ENCODE measurements at regions not wholly inside any gene's neighbourhood (a gene's known extent, or its start where the extent isn't known, plus 50 kb on each side); places are given as distances from the start of the nearest gene placed in this dataset.

- H3K27me3 ChIP-seq = no peaks in the 10 kb centered on the region
- H3K27ac ChIP-seq = no peak overlapping the region
- TF ChIP-seq POLR2A (IDR thresholded peaks at IDR 0.05) (no peak), CTCF (IDR thresholded peaks at IDR 0.05) (no peak)
- no peaks in the 10 kb centered on the region for H3K9me3 ChIP-seq
- intact Hi-C loops (cut with DNase I) = loop anchor here in 2 of 10 donors (10.0 kb wide), 2 partner anchors 379 to 759 kb away; no protein-coding TSS in a partner anchor
- ATAC-seq (no peak), DNase-seq (no peak)
- no peaks in the 10 kb centered on the region for H3K36me3 ChIP-seq
- no peak overlapping the region for H3K4me3 ChIP-seq
- H3K4me1 ChIP-seq = peaks cover 0 to 28% (median 8%) of the 10 kb centered on the region in 12 donors
- WGBS, 4 donors = 93 to 98% (median 95%) methylated on average over 1 of the region's 1 CpG
These were observed 140.9 kb downstream of the KCNRG start for GRCh38 chr13:50156140-50156539.

GRCh38 chr13:50156561-50157127 is 141.4 kb downstream of the KCNRG start:
- no peak overlapping the region for H3K4me3 ChIP-seq
- 68 to 77% (median 74%) methylated on average over 5 of the region's 5 CpGs for whole genome bisulfite sequencing, 4 donors
- no peak overlapping the region for H3K27ac ChIP-seq
- H3K27me3 ChIP-seq = no peaks in the 10 kb centered on the region
- intact Hi-C loops (cut with DNase I) = loop anchor here in 2 of 10 donors (10.0 kb wide), 2 partner anchors 378 to 758 kb away; no protein-coding TSS in a partner anchor
- H3K9me3 ChIP-seq = no peaks in the 10 kb centered on the region
- ATAC-seq = peak in 1 of 4 donors; percentile 60
- no peaks in the 10 kb centered on the region for H3K36me3 ChIP-seq
- TF ChIP-seq CTCF (IDR thresholded peaks at IDR 0.05) (no peak), POLR2A (IDR thresholded peaks at IDR 0.05) (no peak)
- no peak for DNase-seq
- peaks cover 0 to 29% (median 8%) of the 10 kb centered on the region in 12 donors for H3K4me1 ChIP-seq

GRCh38 chr13:50158385-50159165 is 143.3 kb downstream of the KCNRG start:
- intact Hi-C loops (cut with DNase I) = loop anchor here in 2 of 10 donors (10.0 kb wide), 2 partner anchors 376 to 756 kb away; no protein-coding TSS in a partner anchor
- 73 to 84% (median 77%) methylated on average over 4 of the region's 4 CpGs for WGBS, 4 donors
- Histone ChIP-seq H3K27ac (peak overlapping the region in 1 of 12 donors; percentile 44), H3K27me3 (no peaks in the 10 kb centered on the region), H3K36me3 (no peaks in the 10 kb centered on the region), H3K4me1 (peaks cover 0 to 25% (median 0%) of the 10 kb centered on the region in 12 donors), H3K4me3 (no peak overlapping the region), H3K9me3 (no peaks in the 10 kb centered on the region)
- TF ChIP-seq POLR2A (IDR thresholded peaks at IDR 0.05) (no peak), CTCF (IDR thresholded peaks at IDR 0.05) (no peak)
- no peak for DNase-seq
- no peak for ATAC-seq

- no peak for DNase-seq
- H3K4me1 ChIP-seq = peaks cover 0 to 25% (median 0%) of the 10 kb centered on the region in 12 donors
- no peaks in the 10 kb centered on the region for H3K9me3 ChIP-seq
- H3K27ac ChIP-seq = peak overlapping the region in 1 of 12 donors; percentile 44
- H3K36me3 ChIP-seq = no peaks in the 10 kb centered on the region
- intact Hi-C loops (cut with DNase I) = loop anchor here in 2 of 10 donors (10.0 kb wide), 3 partner anchors 375 to 755 kb away; no protein-coding TSS in a partner anchor
- WGBS, 4 donors = 29 to 67% (median 52%) methylated on average over 1 of the region's 1 CpG
- H3K4me3 ChIP-seq = no peak overlapping the region
- no peaks in the 10 kb centered on the region for H3K27me3 ChIP-seq
- TF ChIP-seq CTCF (IDR thresholded peaks at IDR 0.05) (no peak), POLR2A (IDR thresholded peaks at IDR 0.05) (no peak)
- peak in 1 of 4 donors; percentile 76 for ATAC-seq
These were observed 144.4 kb downstream of the KCNRG start for GRCh38 chr13:50159607-50160006.

Measured in heart left ventricle (tissue), 16 donors.